Skeletal muscle satellite cell (primary cell): ENCODE measurements at regions not wholly inside any gene's neighbourhood (a gene's known extent, or its start where the extent isn't known, plus 50 kb on each side); places are given as distances from the start of the nearest gene placed in this dataset.

Experiments
- H3K27me3 ChIP-seq: 2 replicates; pipeline ENCODE4 v1.7.0; 2013; ENCODE audit warnings: low read length; ENCODE audit not compliant: control insufficient read depth, insufficient read depth
- H3K36me3 ChIP-seq: 2 replicates; pipeline ENCODE4 v1.7.0; 2013; ENCODE audit warnings: mild to moderate bottlenecking, control low read depth, low read length; ENCODE audit not compliant: insufficient read depth
- H3K4me1 ChIP-seq: 2 replicates; pipeline ENCODE4 v1.7.0; 2013; ENCODE audit warnings: low read length; ENCODE audit not compliant: control insufficient read depth, insufficient read depth
- H3K4me2 ChIP-seq: 2 replicates; pipeline ENCODE4 v1.7.0; 2013; ENCODE audit warnings: mild to moderate bottlenecking, low read length
- H3K4me3 ChIP-seq: 2 replicates; pipeline ENCODE4 v1.7.0; 2013; ENCODE audit warnings: low read length
- H3K9ac ChIP-seq: 2 replicates; pipeline ENCODE4 v1.7.0; 2013; ENCODE audit warnings: mild to moderate bottlenecking, low read depth, low read length, moderate library complexity
- H3K9me3 ChIP-seq: replicated peaks from 2 replicates; pipeline ENCODE4 v1.7.0; 2013; ENCODE audit warnings: mild to moderate bottlenecking, control low read depth, low read length

- Histone ChIP-seq H3K4me1 (no peaks in the 10 kb centered on the region), H3K9me3 (no peaks in the 10 kb centered on the region), H3K36me3 (no peaks in the 10 kb centered on the region), H3K4me2 (no peak overlapping the region), H3K27me3 (no peaks in the 10 kb centered on the region), H3K9ac (no peak overlapping the region), H3K4me3 (no peak overlapping the region)
Measured at GRCh38 chr3:144760831-144761230, 789.2 kb downstream of the DIPK2A start.

- Histone ChIP-seq H3K27me3 (no peaks in the 10 kb centered on the region), H3K4me2 (no peak overlapping the region), H3K4me3 (no peak overlapping the region), H3K9ac (no peak overlapping the region), H3K9me3 (no peaks in the 10 kb centered on the region), H3K4me1 (no peaks in the 10 kb centered on the region), H3K36me3 (no peaks in the 10 kb centered on the region)
Measured at GRCh38 chr3:144762091-144762490, 790.5 kb downstream of the DIPK2A start.

GRCh38 chr3:144763878-144764454 lies 792.3 kb downstream of the DIPK2A start:
- H3K4me2 ChIP-seq = peak overlapping the region; percentile 19
- H3K27me3 ChIP-seq = no peaks in the 10 kb centered on the region
- H3K4me3 ChIP-seq = no peak overlapping the region
- no peaks in the 10 kb centered on the region for H3K9me3 ChIP-seq
- no peaks in the 10 kb centered on the region for H3K4me1 ChIP-seq
- no peaks in the 10 kb centered on the region for H3K36me3 ChIP-seq
- H3K9ac ChIP-seq = no peak overlapping the region

- Histone ChIP-seq H3K4me1 (peaks cover 11% of the 10 kb centered on the region), H3K4me2 (no peak overlapping the region), H3K9ac (no peak overlapping the region), H3K36me3 (no peaks in the 10 kb centered on the region), H3K9me3 (no peaks in the 10 kb centered on the region), H3K4me3 (no peak overlapping the region), H3K27me3 (no peaks in the 10 kb centered on the region)
Measured at GRCh38 chr3:144770281-144770680, 798.7 kb downstream of the DIPK2A start.

GRCh38 chr3:144770915-144771351 lies 799.3 kb downstream of the DIPK2A start:
- Histone ChIP-seq H3K4me3 (no peak overlapping the region), H3K4me1 (peaks cover 11% of the 10 kb centered on the region), H3K4me2 (no peak overlapping the region), H3K27me3 (no peaks in the 10 kb centered on the region), H3K9ac (no peak overlapping the region), H3K9me3 (no peaks in the 10 kb centered on the region), H3K36me3 (no peaks in the 10 kb centered on the region)

GRCh38 chr3:144771381-144771870 lies 799.8 kb downstream of the DIPK2A start:
- Histone ChIP-seq H3K4me1 (peaks cover 11% of the 10 kb centered on the region), H3K36me3 (no peaks in the 10 kb centered on the region), H3K9me3 (no peaks in the 10 kb centered on the region), H3K4me3 (no peak overlapping the region), H3K9ac (no peak overlapping the region), H3K4me2 (no peak overlapping the region), H3K27me3 (no peaks in the 10 kb centered on the region)

- H3K9ac ChIP-seq = no peak overlapping the region
Measured at GRCh38 chr3:144772372-144772771, 800.7 kb downstream of the DIPK2A start.

GRCh38 chr3:144773350-144773749 lies 801.7 kb downstream of the DIPK2A start:
- H3K9ac ChIP-seq = no peak overlapping the region
- H3K4me1 ChIP-seq = peaks cover 11% of the 10 kb centered on the region
- no peak overlapping the region for H3K4me2 ChIP-seq
- H3K9me3 ChIP-seq = no peaks in the 10 kb centered on the region
- no peak overlapping the region for H3K4me3 ChIP-seq
- no peaks in the 10 kb centered on the region for H3K27me3 ChIP-seq
- H3K36me3 ChIP-seq = no peaks in the 10 kb centered on the region

More at GRCh38 chr3:144772372-144772771, 800.7 kb downstream of the DIPK2A start:
- no peaks in the 10 kb centered on the region for H3K27me3 ChIP-seq
- no peaks in the 10 kb centered on the region for H3K36me3 ChIP-seq
- H3K4me1 ChIP-seq = peaks cover 11% of the 10 kb centered on the region
- no peak overlapping the region for H3K4me2 ChIP-seq
- H3K4me3 ChIP-seq = no peak overlapping the region
- H3K9me3 ChIP-seq = no peaks in the 10 kb centered on the region

GRCh38 chr3:144774897-144775296 lies 803.3 kb downstream of the DIPK2A start:
- H3K4me1 ChIP-seq = peaks cover 11% of the 10 kb centered on the region
- no peak overlapping the region for H3K9ac ChIP-seq
- no peaks in the 10 kb centered on the region for H3K36me3 ChIP-seq
- H3K4me2 ChIP-seq = no peak overlapping the region
- H3K4me3 ChIP-seq = no peak overlapping the region
- H3K27me3 ChIP-seq = no peaks in the 10 kb centered on the region
- no peaks in the 10 kb centered on the region for H3K9me3 ChIP-seq

- Histone ChIP-seq H3K36me3 (no peaks in the 10 kb centered on the region), H3K9ac (no peak overlapping the region), H3K4me3 (no peak overlapping the region), H3K9me3 (no peaks in the 10 kb centered on the region), H3K4me1 (peaks cover 8% of the 10 kb centered on the region), H3K4me2 (no peak overlapping the region), H3K27me3 (no peaks in the 10 kb centered on the region)
Measured at GRCh38 chr3:144775551-144775950, 803.9 kb downstream of the DIPK2A start.

GRCh38 chr3:144777906-144778305 lies 806.3 kb downstream of the DIPK2A start:
- H3K27me3 ChIP-seq = no peaks in the 10 kb centered on the region

GRCh38 chr3:144791034-144791433 lies 819.4 kb downstream of the DIPK2A start:
- H3K9me3 ChIP-seq = no peaks in the 10 kb centered on the region
- no peaks in the 10 kb centered on the region for H3K27me3 ChIP-seq
- no peaks in the 10 kb centered on the region for H3K36me3 ChIP-seq
- no peak overlapping the region for H3K9ac ChIP-seq
- no peak overlapping the region for H3K4me2 ChIP-seq
- H3K4me1 ChIP-seq = no peaks in the 10 kb centered on the region
- H3K4me3 ChIP-seq = no peak overlapping the region

More at GRCh38 chr3:144777906-144778305, 806.3 kb downstream of the DIPK2A start:
- no peaks in the 10 kb centered on the region for H3K9me3 ChIP-seq
- no peak overlapping the region for H3K4me2 ChIP-seq
- H3K9ac ChIP-seq = no peak overlapping the region
- H3K36me3 ChIP-seq = no peaks in the 10 kb centered on the region
- H3K4me3 ChIP-seq = no peak overlapping the region
- no peaks in the 10 kb centered on the region for H3K4me1 ChIP-seq
